ENCODE measurements at regions not wholly inside any gene's neighbourhood (a gene's known extent, or its start where the extent isn't known, plus 50 kb on each side); places are given as distances from the start of the nearest gene placed in this dataset.

DNA sequence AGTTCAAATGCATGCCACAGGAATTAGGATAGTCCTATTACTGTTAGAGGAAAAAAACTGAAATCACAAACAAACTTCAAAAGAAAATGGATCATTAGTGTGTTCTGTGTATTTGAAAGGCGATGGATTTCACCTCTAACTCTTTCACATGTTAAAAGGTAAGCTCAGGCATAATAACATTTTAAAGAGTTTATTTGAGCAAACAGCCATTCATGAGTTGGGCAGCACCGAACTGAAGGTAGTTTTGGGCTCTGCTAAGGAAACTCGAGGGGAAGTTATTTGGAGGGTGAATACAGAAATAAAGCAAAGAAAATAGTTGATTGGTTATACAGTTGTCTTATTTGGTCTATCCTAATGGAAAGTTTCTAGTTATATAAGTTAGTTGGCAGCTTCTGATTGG, 546.5 kb upstream of the POU3F2 start:
- H3K27ac Mint-ChIP-seq: no peak overlapping the region
- H3K4me1 Mint-ChIP-seq (ENCODE audit: low read depth): no peaks in the 10 kb centered on the region
- POLR2A ChIA-PET: no interaction called here
- no peaks in the 10 kb centered on the region for H3K27me3 Mint-ChIP-seq (ENCODE audit: low read depth)
- H3K9me3 Mint-ChIP-seq (ENCODE audit: insufficient read depth): no peaks in the 10 kb centered on the region
- CTCF ChIA-PET: no interaction called here
- no peak for DNase-seq
- ATAC-seq: no peak
- H3K4me3 Mint-ChIP-seq: no peak overlapping the region
- no peaks in the 10 kb centered on the region for H3K36me3 Mint-ChIP-seq (ENCODE audit: low read depth)

DNA sequence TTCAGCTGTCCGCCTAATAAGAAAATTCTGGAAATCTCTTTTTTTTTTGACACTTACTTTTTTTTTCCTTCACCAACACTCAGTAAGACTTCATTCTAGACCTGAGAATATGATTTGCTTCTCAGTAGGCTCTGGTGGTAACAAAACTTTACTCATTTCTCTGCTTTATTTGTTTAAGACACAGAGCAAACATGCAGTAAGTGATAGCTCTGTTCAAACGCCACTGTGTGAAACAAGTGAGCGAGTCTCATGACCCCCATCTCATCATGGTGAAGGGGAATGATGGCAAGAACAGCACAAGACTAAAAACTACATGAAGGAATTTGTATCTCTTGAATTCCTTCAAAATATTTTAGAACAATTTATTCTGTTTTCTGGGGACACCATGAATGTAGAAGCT, 541.6 kb upstream of the POU3F2 start:
- H3K27ac Mint-ChIP-seq: no peak overlapping the region
- H3K4me1 Mint-ChIP-seq (ENCODE audit: low read depth): no peaks in the 10 kb centered on the region
- no peak overlapping the region for H3K4me3 Mint-ChIP-seq

DNA sequence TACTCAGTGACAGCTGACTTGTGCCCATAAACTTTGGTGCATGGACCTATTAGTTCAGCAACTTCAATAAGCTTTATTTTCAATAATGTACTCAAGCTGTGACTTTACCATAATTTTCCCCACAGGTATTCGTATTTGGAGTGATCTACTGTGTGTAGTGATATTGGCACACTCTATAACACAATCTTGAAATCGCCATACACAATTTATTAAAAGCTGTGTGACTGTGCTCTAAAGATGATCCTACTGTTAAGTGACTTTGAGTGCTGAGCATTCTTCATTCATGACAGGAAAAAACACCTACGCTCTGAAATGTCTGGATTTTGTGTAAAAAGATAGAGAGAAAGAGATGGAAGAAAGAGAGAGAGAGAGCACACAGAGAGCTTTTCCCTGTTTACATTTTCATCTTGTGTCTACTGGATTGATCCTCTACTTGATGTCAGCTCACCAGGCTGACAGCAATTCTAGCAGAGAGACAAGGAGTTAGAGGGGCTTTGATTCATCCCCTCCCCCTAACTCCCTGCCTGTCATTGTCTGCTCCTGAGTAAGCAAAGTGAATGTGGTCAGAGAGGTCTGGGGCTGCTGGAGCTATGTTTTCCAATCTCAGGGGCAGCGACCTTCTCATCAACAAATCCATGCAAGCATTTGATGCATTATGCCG, 538.7 kb upstream of the POU3F2 start:
- no peak overlapping the region for H3K27ac Mint-ChIP-seq
- H3K9me3 Mint-ChIP-seq (ENCODE audit: insufficient read depth): no peaks in the 10 kb centered on the region

More for the DNA sequence above, 541.6 kb upstream of the POU3F2 start:
- Mint-ChIP-seq H3K9me3 (ENCODE audit: insufficient read depth) (no peaks in the 10 kb centered on the region), H3K27me3 (ENCODE audit: low read depth) (no peaks in the 10 kb centered on the region), H3K36me3 (ENCODE audit: low read depth) (no peaks in the 10 kb centered on the region)
- POLR2A ChIA-PET: no interaction called here
- ATAC-seq: no peak
- CTCF ChIA-PET: no interaction called here
- DNase-seq: no peak

DNA sequence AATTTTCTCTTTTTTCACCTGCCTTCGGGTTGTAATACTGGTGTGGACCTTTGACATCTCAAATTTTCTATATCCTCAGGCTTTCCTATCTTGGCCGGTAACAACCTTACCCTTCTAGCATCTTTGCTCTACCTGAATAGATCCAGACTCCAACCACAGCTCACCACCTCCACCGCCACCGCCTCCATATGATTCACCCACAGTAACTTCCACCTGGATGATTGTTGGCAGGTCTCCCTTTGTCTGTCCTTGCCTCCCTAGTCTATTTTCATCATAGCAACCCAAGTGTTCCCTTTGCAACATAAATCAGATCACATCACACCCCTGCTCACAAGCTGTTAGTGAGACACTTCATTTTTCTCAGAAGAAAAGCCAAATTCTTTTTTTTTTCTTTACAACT, 525.8 kb upstream of the POU3F2 start:
- Mint-ChIP-seq H3K4me1 (ENCODE audit: low read depth) (no peaks in the 10 kb centered on the region), H3K4me3 (no peak overlapping the region), H3K27ac (no peak overlapping the region), H3K36me3 (ENCODE audit: low read depth) (no peaks in the 10 kb centered on the region), H3K9me3 (ENCODE audit: insufficient read depth) (no peaks in the 10 kb centered on the region), H3K27me3 (ENCODE audit: low read depth) (no peaks in the 10 kb centered on the region)
- DNase-seq: no peak
- ChIA-PET POLR2A (no interaction called here), CTCF (no interaction called here)
- ATAC-seq: no peak

More for the DNA sequence above, 538.7 kb upstream of the POU3F2 start:
- H3K4me3 Mint-ChIP-seq: no peak overlapping the region
- CTCF ChIA-PET: interaction anchor here (0.6 kb wide), 1 partner anchor 293 kb away, joined by 3 read pairs; no protein-coding TSS in a partner anchor
- H3K4me1 Mint-ChIP-seq (ENCODE audit: low read depth): no peaks in the 10 kb centered on the region
- no peaks in the 10 kb centered on the region for H3K36me3 Mint-ChIP-seq (ENCODE audit: low read depth)
- ATAC-seq (no peak), DNase-seq (no peak)
- POLR2A ChIA-PET: no interaction called here
- no peaks in the 10 kb centered on the region for H3K27me3 Mint-ChIP-seq (ENCODE audit: low read depth)

DNA sequence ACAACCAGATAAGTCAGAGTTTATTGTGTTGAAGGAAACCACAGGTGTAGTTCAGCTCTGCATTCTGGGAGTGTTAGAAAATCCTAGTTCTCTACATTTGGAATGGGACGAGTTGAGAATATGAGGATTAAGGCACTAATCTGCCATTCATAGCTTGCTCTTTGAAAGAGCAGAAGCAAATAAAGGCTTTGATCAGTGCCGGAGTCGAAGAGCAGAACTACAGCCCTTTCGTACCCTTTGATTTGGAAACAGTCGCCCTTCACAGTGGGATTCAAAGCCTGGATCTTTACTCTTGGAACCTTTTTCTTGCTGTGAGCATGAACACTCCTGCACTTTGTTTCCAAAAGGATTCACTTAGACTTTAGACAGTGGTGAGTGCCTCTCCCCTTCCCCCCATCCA, 523.9 kb upstream of the POU3F2 start:
- Mint-ChIP-seq H3K27me3 (ENCODE audit: low read depth) (no peaks in the 10 kb centered on the region), H3K4me3 (no peak overlapping the region), H3K4me1 (ENCODE audit: low read depth) (no peaks in the 10 kb centered on the region), H3K9me3 (ENCODE audit: insufficient read depth) (no peaks in the 10 kb centered on the region), H3K27ac (no peak overlapping the region), H3K36me3 (ENCODE audit: low read depth) (no peaks in the 10 kb centered on the region)
- POLR2A ChIA-PET: no interaction called here
- CTCF ChIA-PET: no interaction called here
- ATAC-seq: no peak
- no peak for DNase-seq

DNA sequence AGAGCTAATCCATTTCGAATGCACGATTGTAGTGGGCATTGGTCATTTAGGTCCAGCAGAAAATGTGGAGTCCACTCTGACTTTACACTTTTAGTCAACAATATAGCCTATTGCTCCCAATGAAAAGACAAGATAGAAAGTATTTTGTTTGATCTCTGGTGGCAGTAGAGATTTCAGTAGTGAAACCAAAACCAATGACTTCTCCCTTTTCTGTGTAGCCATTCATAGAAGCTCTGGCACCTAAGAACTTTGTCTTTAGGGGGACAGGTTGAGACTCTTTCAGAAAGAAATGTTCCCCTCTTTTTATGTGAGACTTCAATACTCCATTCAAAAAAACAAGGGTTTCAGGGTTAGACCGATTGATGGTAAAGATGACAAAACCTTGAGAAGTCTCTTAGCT, 510.8 kb upstream of the POU3F2 start:
- ChIA-PET CTCF (no interaction called here), POLR2A (no interaction called here)
- H3K36me3 Mint-ChIP-seq (ENCODE audit: low read depth): no peaks in the 10 kb centered on the region
- no peaks in the 10 kb centered on the region for H3K9me3 Mint-ChIP-seq (ENCODE audit: insufficient read depth)
- H3K4me3 Mint-ChIP-seq: no peak overlapping the region
- H3K27ac Mint-ChIP-seq: no peak overlapping the region
- H3K27me3 Mint-ChIP-seq (ENCODE audit: low read depth): no peaks in the 10 kb centered on the region
- H3K4me1 Mint-ChIP-seq (ENCODE audit: low read depth): no peaks in the 10 kb centered on the region
- DNase-seq (no peak), ATAC-seq (no peak)

DNA sequence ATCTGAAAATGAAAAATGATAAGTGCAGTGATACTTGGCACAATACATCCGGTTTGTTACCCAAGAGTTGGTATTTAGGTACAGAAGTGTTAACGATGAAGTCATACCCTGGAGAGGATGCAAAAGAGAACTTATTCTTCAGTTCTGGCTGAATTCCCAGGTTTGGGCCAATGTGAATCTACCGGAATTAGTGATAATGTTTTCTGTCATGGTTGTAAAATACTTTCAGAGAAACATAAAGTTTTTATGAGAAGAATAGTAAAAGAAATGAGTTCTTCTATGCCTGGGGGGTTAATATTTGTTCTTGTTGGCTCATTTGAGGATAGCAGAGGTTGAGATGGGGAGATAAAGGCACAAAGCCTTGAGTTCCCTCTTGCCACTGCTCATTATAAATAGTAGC, 509.9 kb upstream of the POU3F2 start:
- H3K36me3 Mint-ChIP-seq (ENCODE audit: low read depth): no peaks in the 10 kb centered on the region
- no peak overlapping the region for H3K27ac Mint-ChIP-seq
- no peaks in the 10 kb centered on the region for H3K9me3 Mint-ChIP-seq (ENCODE audit: insufficient read depth)
- no peaks in the 10 kb centered on the region for H3K27me3 Mint-ChIP-seq (ENCODE audit: low read depth)
- no peak for DNase-seq
- no peak overlapping the region for H3K4me3 Mint-ChIP-seq
- ChIA-PET CTCF (no interaction called here), POLR2A (no interaction called here)
- H3K4me1 Mint-ChIP-seq (ENCODE audit: low read depth): no peaks in the 10 kb centered on the region
- no peak for ATAC-seq

DNA sequence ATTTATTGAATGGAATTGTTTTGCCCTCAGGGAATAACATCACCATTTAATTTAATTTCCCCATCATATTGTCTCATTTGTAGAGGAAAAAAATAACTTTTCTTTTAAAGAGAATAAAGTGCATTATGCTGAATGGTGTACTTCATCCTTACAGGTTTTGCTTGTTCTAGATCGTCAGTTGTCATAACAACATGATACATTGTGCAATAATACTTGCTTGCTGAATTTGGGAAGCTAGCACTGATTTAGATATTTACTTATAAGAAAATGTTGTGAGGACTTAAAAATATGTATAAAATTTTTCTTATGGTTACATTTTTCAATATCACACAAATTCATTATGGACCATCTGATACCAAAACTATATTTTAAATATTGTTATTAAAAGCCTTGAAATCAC, 509.0 kb upstream of the POU3F2 start:
- H3K27ac Mint-ChIP-seq: no peak overlapping the region
- no peaks in the 10 kb centered on the region for H3K36me3 Mint-ChIP-seq (ENCODE audit: low read depth)
- ChIA-PET CTCF (no interaction called here), POLR2A (no interaction called here)
- H3K4me3 Mint-ChIP-seq: no peak overlapping the region
- no peaks in the 10 kb centered on the region for H3K9me3 Mint-ChIP-seq (ENCODE audit: insufficient read depth)
- ATAC-seq (no peak), DNase-seq (no peak)
- no peaks in the 10 kb centered on the region for H3K27me3 Mint-ChIP-seq (ENCODE audit: low read depth)
- H3K4me1 Mint-ChIP-seq (ENCODE audit: low read depth): no peaks in the 10 kb centered on the region

DNA sequence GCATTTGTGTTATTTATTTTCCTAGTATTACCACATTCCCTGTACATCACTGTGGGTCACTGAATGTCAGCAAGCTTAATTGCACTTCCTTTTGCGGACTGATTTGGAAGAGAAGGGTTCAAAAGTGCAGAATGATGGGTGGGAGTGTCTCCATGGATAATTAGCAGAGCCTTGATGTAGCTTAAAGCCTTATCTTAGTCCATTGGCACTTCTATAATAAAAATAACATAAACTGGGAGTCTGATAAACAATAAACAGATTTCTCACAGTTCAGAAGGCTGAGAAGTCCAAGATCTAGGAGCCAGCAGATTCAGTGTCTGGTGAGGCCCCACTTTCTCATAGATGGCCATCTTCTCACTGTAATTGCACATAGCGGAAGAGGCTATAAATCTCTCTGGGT, 501.1 kb upstream of the POU3F2 start:
- H3K27ac Mint-ChIP-seq: no peak overlapping the region
- ATAC-seq (no peak), DNase-seq (no peak)
- no peaks in the 10 kb centered on the region for H3K36me3 Mint-ChIP-seq (ENCODE audit: low read depth)
- CTCF ChIA-PET: no interaction called here
- H3K4me3 Mint-ChIP-seq: no peak overlapping the region
- H3K4me1 Mint-ChIP-seq (ENCODE audit: low read depth): no peaks in the 10 kb centered on the region
- no peaks in the 10 kb centered on the region for H3K9me3 Mint-ChIP-seq (ENCODE audit: insufficient read depth)
- POLR2A ChIA-PET: no interaction called here
- no peaks in the 10 kb centered on the region for H3K27me3 Mint-ChIP-seq (ENCODE audit: low read depth)

DNA sequence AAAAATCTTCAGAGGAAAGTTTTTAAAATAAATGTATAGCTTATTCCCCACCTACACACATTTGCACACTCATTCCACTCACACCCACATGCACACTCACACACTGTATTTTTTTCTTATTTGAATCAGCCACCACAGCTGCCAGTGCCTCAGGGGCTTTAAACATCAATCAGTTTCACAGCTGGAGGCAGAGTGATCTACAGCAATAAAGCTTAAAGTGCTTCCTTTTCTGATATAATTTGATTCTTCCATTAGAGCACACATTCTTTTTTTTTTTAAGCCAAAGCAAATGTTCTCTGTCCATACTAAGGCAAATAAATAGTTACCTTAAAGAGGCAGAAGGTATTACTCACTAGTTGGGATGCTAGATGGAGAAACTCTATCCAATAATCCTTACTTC, 498.8 kb upstream of the POU3F2 start:
- Mint-ChIP-seq H3K9me3 (ENCODE audit: insufficient read depth) (no peaks in the 10 kb centered on the region), H3K36me3 (ENCODE audit: low read depth) (no peaks in the 10 kb centered on the region), H3K4me3 (no peak overlapping the region), H3K27ac (no peak overlapping the region), H3K4me1 (ENCODE audit: low read depth) (no peaks in the 10 kb centered on the region), H3K27me3 (ENCODE audit: low read depth) (no peaks in the 10 kb centered on the region)
- ChIA-PET POLR2A (no interaction called here), CTCF (no interaction called here)
- no peak for ATAC-seq
- no peak for DNase-seq

DNA sequence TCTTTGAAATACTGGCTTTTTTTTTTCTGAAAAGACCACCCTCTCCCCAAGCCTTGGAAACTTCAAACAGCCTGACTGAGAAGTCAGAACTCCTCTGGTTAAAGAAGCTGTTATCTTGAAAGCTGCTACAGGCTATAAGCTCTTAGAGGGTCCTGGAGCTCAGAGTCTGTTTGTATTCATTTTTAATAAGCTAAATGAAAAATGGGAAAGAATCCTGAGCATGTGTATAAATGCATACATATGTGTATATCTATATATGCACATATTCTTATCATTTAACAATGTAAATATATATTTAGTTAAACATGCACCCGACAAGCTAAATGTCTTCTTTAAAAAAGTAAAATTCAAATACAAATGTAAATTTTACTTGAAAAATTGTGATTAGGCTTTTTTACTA, 494.9 kb upstream of the POU3F2 start:
- ChIA-PET CTCF (no interaction called here), POLR2A (no interaction called here)
- Mint-ChIP-seq H3K9me3 (ENCODE audit: insufficient read depth) (no peaks in the 10 kb centered on the region), H3K27me3 (ENCODE audit: low read depth) (no peaks in the 10 kb centered on the region), H3K4me3 (no peak overlapping the region), H3K27ac (no peak overlapping the region), H3K36me3 (ENCODE audit: low read depth) (no peaks in the 10 kb centered on the region), H3K4me1 (ENCODE audit: low read depth) (no peaks in the 10 kb centered on the region)
- ATAC-seq (no peak), DNase-seq (no peak)

DNA sequence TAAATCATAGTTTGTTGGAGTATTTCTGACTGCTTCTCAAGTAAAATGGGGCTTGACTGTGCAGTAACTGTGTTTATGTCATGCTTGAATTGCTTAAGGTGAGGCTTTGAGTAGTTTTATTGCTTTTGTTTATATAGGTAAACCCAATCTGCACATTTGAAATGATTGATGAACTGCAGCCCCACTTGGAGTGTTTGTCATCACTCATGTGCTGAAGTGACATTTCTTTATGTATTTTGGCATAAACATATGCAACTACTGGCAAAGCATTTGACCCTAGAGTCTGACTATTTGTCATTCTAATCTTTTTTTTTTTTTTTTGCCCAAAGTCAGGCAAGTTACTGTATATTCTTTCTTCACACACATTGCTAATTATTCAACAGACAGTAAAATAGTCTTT, 491.4 kb upstream of the POU3F2 start:
- H3K4me1 Mint-ChIP-seq (ENCODE audit: low read depth): no peaks in the 10 kb centered on the region
- no peaks in the 10 kb centered on the region for H3K9me3 Mint-ChIP-seq (ENCODE audit: insufficient read depth)
- ChIA-PET CTCF (no interaction called here), POLR2A (no interaction called here)
- H3K27me3 Mint-ChIP-seq (ENCODE audit: low read depth): no peaks in the 10 kb centered on the region
- no peak for ATAC-seq
- DNase-seq: no peak
- H3K36me3 Mint-ChIP-seq (ENCODE audit: low read depth): no peaks in the 10 kb centered on the region
- no peak overlapping the region for H3K4me3 Mint-ChIP-seq
- H3K27ac Mint-ChIP-seq: no peak overlapping the region

DNA sequence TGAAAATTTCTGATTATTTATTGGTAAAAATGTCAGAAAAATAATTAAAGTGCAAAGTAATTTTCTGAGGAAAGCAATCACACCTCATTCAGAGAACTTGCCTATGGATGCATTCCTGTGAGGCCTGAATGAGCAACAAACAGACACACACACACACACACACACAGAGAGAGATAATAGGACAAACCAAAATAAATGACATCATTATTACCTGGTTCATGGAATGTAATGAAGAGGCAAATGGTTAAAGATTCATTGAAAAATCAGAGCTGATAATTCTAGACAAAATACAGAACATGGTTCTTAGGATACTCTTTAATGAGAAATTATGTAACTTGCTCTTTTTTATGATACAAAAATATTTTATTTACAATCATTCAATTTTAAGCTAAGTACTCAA, 490.6 kb upstream of the POU3F2 start:
- POLR2A ChIA-PET: no interaction called here
- H3K36me3 Mint-ChIP-seq (ENCODE audit: low read depth): no peaks in the 10 kb centered on the region
- no peak for ATAC-seq

More for the DNA sequence above, 490.6 kb upstream of the POU3F2 start:
- Mint-ChIP-seq H3K4me1 (ENCODE audit: low read depth) (no peaks in the 10 kb centered on the region), H3K27me3 (ENCODE audit: low read depth) (no peaks in the 10 kb centered on the region), H3K27ac (no peak overlapping the region), H3K9me3 (ENCODE audit: insufficient read depth) (no peaks in the 10 kb centered on the region), H3K4me3 (no peak overlapping the region)
- DNase-seq: no peak
- CTCF ChIA-PET: no interaction called here
